ENCODE measurements at regions not wholly inside any gene's neighbourhood (a gene's known extent, or its start where the extent isn't known, plus 50 kb on each side); places are given as distances from the start of the nearest gene placed in this dataset.

- no peak for TF ChIP-seq POLR2A (IDR thresholded peaks at IDR 0.05)
- TF ChIP-seq CTCF (IDR thresholded peaks at IDR 0.05), result no peak
- no peak for TF ChIP-seq POLR2AphosphoS5 (IDR thresholded peaks at IDR 0.05)
These were observed 215.8 kb upstream of the FZD8 start for GRCh38 chr10:35857860-35858259.
